ENCODE measurements at regions not wholly inside any gene's neighbourhood (a gene's known extent, or its start where the extent isn't known, plus 50 kb on each side); places are given as distances from the start of the nearest gene placed in this dataset.

DNA sequence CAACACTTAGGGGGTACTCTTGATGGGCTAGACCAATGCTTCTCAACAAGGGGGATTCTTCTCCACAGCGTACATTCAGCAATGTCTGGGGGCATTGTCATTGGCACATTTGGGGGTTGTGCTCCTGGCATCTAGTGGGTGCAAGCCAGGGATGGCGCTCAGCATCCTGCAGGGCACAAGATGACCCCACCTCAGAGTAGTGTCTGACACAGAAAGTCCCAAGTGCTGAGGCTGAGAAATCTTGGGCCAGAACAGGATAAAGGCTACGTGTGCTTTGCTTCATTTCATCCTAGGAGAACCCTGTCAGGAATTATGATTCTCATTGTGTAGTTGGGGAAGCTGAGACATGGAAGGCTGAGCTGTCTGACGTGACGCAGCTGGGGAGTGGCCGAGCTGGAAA lies 298.6 kb downstream of the CDH26 start:
- no peak for DNase-seq (ENCODE audit: extremely low spot score, unreplicated experiment)
- Mint-ChIP-seq H3K4me1 (ENCODE audit: unreplicated experiment) (peaks cover 12% of the 10 kb centered on the region), H3K4me3 (ENCODE audit: unreplicated experiment) (no peak overlapping the region), H3K9me3 (ENCODE audit: unreplicated experiment) (no peaks in the 10 kb centered on the region), H3K27me3 (ENCODE audit: unreplicated experiment) (peaks cover 12% of the 10 kb centered on the region), H3K36me3 (ENCODE audit: unreplicated experiment) (no peaks in the 10 kb centered on the region), H3K27ac (ENCODE audit: unreplicated experiment) (no peak overlapping the region)
- TF ChIP-seq, protein P1, sequence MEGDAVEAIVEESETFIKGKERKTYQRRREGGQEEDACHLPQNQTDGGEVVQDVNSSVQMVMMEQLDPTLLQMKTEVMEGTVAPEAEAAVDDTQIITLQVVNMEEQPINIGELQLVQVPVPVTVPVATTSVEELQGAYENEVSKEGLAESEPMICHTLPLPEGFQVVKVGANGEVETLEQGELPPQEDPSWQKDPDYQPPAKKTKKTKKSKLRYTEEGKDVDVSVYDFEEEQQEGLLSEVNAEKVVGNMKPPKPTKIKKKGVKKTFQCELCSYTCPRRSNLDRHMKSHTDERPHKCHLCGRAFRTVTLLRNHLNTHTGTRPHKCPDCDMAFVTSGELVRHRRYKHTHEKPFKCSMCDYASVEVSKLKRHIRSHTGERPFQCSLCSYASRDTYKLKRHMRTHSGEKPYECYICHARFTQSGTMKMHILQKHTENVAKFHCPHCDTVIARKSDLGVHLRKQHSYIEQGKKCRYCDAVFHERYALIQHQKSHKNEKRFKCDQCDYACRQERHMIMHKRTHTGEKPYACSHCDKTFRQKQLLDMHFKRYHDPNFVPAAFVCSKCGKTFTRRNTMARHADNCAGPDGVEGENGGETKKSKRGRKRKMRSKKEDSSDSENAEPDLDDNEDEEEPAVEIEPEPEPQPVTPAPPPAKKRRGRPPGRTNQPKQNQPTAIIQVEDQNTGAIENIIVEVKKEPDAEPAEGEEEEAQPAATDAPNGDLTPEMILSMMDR (IDR thresholded peaks at IDR 0.05) = no peak

DNA sequence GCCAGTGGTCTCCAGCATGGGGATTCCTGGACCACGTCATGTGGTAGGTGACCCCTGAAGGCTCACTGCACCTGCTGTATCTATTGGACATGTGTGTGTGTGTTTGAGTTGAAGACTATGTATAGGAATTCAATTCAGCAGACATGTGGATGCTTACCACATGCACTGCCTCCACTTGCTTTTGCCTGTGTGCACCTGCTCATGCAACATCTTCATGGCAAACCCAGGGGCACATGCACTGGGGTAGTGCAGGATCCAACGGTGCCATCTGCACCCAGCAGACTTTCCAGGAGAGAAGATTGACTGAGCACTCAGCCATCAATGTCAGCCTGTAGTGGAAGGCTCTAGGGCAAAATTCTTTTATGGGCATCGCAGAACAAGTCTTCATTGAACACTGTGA lies 299.4 kb downstream of the CDH26 start:
- DNase-seq (ENCODE audit: extremely low spot score, unreplicated experiment) = no peak
- Mint-ChIP-seq H3K4me3 (ENCODE audit: unreplicated experiment) (no peak overlapping the region), H3K36me3 (ENCODE audit: unreplicated experiment) (no peaks in the 10 kb centered on the region), H3K4me1 (ENCODE audit: unreplicated experiment) (peaks cover 12% of the 10 kb centered on the region), H3K27ac (ENCODE audit: unreplicated experiment) (no peak overlapping the region), H3K9me3 (ENCODE audit: unreplicated experiment) (no peaks in the 10 kb centered on the region), H3K27me3 (ENCODE audit: unreplicated experiment) (peaks cover 12% of the 10 kb centered on the region)
- TF ChIP-seq, protein P1 (IDR thresholded peaks at IDR 0.05) = no peak

DNA sequence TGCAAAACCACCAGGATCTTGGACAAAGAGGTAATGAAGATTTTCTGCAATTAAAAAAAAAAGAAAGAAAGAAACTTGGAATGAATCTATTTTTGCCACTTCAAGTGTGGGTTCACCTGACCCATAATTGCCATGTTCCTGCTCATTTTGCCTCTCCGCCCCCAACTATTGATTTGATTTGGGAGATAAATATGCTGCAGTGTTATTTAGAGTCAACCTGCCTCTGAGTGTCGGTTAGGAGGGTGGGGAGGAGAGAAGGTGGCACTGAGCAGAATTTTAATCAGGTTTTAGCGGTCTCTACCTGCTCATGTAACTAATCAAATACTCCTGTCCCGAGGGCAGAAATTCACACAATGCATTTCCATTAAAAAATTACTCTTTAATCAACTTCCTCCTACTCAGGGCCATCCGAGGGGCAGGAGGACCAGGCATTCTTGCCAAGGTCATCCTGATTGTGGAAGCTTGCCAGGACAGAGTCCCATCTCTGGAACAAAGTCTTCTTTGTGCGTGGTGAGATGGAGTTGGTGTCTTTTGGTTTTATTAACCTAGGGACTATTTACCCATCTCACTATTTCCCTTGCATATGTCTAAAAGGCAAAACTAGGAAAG lies 300.1 kb downstream of the CDH26 start:
- peaks cover 12% of the 10 kb centered on the region for H3K4me1 Mint-ChIP-seq (ENCODE audit: unreplicated experiment)
- H3K27me3 Mint-ChIP-seq (ENCODE audit: unreplicated experiment) = peaks cover 12% of the 10 kb centered on the region
- TF ChIP-seq, protein P1 (IDR thresholded peaks at IDR 0.05) = no peak
- H3K27ac Mint-ChIP-seq (ENCODE audit: unreplicated experiment) = no peak overlapping the region
- H3K36me3 Mint-ChIP-seq (ENCODE audit: unreplicated experiment) = no peaks in the 10 kb centered on the region
- no peak for DNase-seq (ENCODE audit: extremely low spot score, unreplicated experiment)
- no peak overlapping the region for H3K4me3 Mint-ChIP-seq (ENCODE audit: unreplicated experiment)
- no peaks in the 10 kb centered on the region for H3K9me3 Mint-ChIP-seq (ENCODE audit: unreplicated experiment)

GRCh38 chr20:60261333-60261732 lies 303.1 kb downstream of the CDH26 start:
- H3K9me3 Mint-ChIP-seq (ENCODE audit: unreplicated experiment) = no peaks in the 10 kb centered on the region
- H3K27me3 Mint-ChIP-seq (ENCODE audit: unreplicated experiment) = peaks cover 11% of the 10 kb centered on the region
- TF ChIP-seq, protein P1 (IDR thresholded peaks at IDR 0.05) = no peak
- H3K4me1 Mint-ChIP-seq (ENCODE audit: unreplicated experiment) = peaks cover under 1% of the 10 kb centered on the region
- DNase-seq (ENCODE audit: extremely low spot score, unreplicated experiment) = no peak
- H3K27ac Mint-ChIP-seq (ENCODE audit: unreplicated experiment) = no peak overlapping the region
- no peaks in the 10 kb centered on the region for H3K36me3 Mint-ChIP-seq (ENCODE audit: unreplicated experiment)
- no peak overlapping the region for H3K4me3 Mint-ChIP-seq (ENCODE audit: unreplicated experiment)

DNA sequence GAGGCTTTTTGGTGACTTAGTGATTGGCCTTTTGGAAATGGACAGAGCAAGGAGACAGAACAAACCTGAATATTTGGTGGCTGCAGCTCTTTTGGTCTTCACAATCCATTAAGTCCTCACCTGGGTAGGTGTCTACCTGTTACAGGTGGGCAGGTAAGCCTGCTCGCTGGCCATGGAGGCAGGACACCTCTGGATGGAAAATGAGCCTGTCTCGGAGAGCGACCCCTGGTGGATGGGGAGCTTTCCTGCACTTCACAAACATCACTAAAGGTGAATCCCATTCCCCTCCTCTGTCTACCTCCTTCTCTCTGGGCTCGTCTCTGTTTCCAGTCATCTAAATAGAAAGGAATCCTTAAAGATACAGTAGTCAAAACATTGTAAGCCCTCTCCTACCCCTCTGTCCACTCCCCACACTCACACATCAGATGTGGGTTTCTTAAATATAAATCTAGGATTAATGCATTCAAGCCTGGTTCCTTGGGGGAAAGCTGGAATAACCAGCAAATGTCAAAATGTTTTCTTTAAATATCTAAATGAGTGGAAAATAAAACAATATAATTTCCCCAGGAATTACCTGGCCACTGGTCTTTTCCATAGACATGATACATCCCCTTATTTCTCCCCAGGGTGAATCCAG lies 304.9 kb downstream of the CDH26 start:
- peaks cover 7% of the 10 kb centered on the region for H3K27me3 Mint-ChIP-seq (ENCODE audit: unreplicated experiment)

More for the DNA sequence above, 304.9 kb downstream of the CDH26 start:
- no peak for DNase-seq (ENCODE audit: extremely low spot score, unreplicated experiment)
- no peaks in the 10 kb centered on the region for H3K4me1 Mint-ChIP-seq (ENCODE audit: unreplicated experiment)
- no peaks in the 10 kb centered on the region for H3K36me3 Mint-ChIP-seq (ENCODE audit: unreplicated experiment)
- H3K9me3 Mint-ChIP-seq (ENCODE audit: unreplicated experiment) = no peaks in the 10 kb centered on the region
- H3K27ac Mint-ChIP-seq (ENCODE audit: unreplicated experiment) = no peak overlapping the region
- TF ChIP-seq, protein P1 (IDR thresholded peaks at IDR 0.05) = peak; percentile 62
- no peak overlapping the region for H3K4me3 Mint-ChIP-seq (ENCODE audit: unreplicated experiment)
